ENCODE measurements at regions not wholly inside any gene's neighbourhood (a gene's known extent, or its start where the extent isn't known, plus 50 kb on each side); places are given as distances from the start of the nearest gene placed in this dataset.

DNA sequence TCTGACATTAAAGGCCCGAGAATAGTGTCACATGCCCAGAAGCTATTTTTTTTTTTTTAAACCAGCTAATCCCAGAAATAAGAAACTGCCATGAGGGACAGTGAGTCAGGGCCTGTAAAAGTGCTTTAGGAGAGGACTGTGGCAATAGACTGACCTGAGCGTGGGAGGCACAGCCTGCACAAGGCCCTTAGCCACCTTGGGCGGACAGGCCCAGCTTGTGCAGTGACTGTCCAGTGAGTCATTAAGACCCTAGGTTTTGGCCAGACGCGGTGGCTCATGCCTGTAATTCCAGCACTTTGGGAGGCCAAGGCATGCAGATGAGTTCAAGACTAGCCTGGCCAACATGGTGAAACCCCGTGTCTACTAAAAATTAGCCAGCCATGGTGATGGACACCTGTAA lies 343.0 kb upstream of the ZFHX3 start:
- CTCF ChIA-PET: interaction anchor here (1.4 kb wide), 1 partner anchor 16 kb away, joined by 3 read pairs; no protein-coding TSS in a partner anchor
- POLR2A ChIA-PET: no interaction called here
- TF ChIP-seq, protein P1, sequence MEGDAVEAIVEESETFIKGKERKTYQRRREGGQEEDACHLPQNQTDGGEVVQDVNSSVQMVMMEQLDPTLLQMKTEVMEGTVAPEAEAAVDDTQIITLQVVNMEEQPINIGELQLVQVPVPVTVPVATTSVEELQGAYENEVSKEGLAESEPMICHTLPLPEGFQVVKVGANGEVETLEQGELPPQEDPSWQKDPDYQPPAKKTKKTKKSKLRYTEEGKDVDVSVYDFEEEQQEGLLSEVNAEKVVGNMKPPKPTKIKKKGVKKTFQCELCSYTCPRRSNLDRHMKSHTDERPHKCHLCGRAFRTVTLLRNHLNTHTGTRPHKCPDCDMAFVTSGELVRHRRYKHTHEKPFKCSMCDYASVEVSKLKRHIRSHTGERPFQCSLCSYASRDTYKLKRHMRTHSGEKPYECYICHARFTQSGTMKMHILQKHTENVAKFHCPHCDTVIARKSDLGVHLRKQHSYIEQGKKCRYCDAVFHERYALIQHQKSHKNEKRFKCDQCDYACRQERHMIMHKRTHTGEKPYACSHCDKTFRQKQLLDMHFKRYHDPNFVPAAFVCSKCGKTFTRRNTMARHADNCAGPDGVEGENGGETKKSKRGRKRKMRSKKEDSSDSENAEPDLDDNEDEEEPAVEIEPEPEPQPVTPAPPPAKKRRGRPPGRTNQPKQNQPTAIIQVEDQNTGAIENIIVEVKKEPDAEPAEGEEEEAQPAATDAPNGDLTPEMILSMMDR (IDR thresholded peaks at IDR 0.05; ENCODE audit: control extremely low read depth, extremely low read depth, low read depth, missing control alignments): no peak
- DNase-seq (ENCODE audit: extremely low spot score): no peak

DNA sequence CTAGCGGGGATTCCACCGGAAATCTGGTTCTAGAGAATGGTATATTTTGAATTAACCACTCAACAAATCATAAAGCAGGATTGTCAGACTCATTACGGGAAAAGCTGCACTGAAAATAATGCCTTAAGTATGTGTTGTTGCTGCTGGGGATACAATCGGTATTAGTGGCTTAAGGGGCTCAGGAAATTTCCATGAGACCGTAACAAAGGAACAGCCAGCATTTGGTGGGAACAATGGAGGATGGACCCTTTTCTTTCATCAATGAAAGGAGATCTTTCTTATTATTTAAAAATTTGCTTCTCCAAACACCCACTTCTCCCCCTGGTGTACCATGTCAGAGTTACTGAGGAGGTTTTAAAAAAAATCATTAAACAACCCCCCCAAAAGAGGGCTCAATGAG lies 342.6 kb upstream of the ZFHX3 start:
- ChIA-PET CTCF (interaction anchor here (1.4 kb wide), 1 partner anchor 16 kb away, joined by 3 read pairs; no protein-coding TSS in a partner anchor), POLR2A (no interaction called here)
- TF ChIP-seq, protein P1 (IDR thresholded peaks at IDR 0.05; ENCODE audit: control extremely low read depth, extremely low read depth, low read depth, missing control alignments): no peak
- DNase-seq (ENCODE audit: extremely low spot score): no peak

DNA sequence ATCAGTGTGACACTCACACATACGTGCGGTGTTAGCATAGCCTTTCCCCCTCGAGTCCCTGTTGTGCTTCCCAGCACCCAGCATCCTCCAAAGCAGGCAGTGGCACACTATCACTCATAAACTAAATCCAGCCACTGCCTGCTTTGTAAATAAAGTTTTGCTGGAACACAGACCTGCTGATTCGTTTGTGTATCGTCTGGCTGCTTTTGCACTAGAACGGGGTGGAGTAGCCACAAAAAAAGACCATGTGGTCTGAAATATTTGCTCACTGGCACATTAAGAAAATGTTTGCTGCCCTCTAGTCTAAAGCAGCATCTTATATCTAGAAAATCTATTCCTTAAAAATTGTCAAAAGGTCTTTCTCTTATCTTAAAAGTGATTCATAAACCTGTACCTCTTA lies 341.2 kb upstream of the ZFHX3 start:
- DNase-seq (ENCODE audit: extremely low spot score): no peak
- CTCF ChIA-PET: no interaction called here
- TF ChIP-seq, protein P1 (IDR thresholded peaks at IDR 0.05; ENCODE audit: control extremely low read depth, extremely low read depth, low read depth, missing control alignments): no peak
- POLR2A ChIA-PET: no interaction called here

DNA sequence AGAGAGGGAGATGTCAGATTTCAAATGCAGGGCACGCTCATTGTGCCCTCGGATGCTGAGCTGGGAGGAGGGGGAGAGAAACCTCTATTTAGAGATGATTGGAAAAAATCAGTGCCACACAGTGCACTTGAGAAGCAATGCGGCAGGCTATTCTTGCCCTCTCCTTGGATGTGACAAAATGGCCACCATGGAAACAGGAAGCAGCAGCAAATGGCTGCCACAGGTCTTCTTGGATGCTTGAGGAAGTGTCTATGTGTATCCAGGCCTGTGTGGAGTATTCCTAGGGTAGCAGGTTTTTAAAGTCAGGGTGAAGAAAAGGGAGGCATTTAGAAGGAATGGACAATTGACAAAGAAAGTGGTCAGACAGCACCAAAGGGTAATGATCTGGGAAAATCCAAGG lies 340.1 kb upstream of the ZFHX3 start:
- POLR2A ChIA-PET: no interaction called here
- TF ChIP-seq, protein P1 (IDR thresholded peaks at IDR 0.05; ENCODE audit: control extremely low read depth, extremely low read depth, low read depth, missing control alignments): no peak
- DNase-seq (ENCODE audit: extremely low spot score): no peak
- CTCF ChIA-PET: no interaction called here

DNA sequence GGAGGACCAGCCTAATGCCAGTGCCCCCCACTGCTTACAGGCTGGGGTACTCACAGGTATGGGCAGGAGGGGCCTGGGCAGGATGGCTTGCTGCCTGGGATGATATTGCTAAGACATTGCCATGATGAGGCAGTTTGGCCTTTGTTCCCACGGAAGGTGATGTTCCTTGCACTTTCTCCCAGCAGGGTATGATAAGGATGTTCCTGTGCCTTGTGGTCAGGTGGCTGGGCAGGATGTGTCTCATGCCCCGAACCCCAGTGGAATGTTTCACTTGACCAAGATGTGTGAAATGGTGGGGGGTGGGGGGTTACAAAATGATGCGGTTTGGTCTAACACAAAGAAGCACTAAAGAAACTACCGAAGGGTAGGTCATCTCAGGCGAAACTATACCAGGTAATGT lies 337.8 kb upstream of the ZFHX3 start:
- no peak for DNase-seq (ENCODE audit: extremely low spot score)
- ChIA-PET CTCF (no interaction called here), POLR2A (no interaction called here)
- TF ChIP-seq, protein P1 (IDR thresholded peaks at IDR 0.05; ENCODE audit: control extremely low read depth, extremely low read depth, low read depth, missing control alignments): no peak

DNA sequence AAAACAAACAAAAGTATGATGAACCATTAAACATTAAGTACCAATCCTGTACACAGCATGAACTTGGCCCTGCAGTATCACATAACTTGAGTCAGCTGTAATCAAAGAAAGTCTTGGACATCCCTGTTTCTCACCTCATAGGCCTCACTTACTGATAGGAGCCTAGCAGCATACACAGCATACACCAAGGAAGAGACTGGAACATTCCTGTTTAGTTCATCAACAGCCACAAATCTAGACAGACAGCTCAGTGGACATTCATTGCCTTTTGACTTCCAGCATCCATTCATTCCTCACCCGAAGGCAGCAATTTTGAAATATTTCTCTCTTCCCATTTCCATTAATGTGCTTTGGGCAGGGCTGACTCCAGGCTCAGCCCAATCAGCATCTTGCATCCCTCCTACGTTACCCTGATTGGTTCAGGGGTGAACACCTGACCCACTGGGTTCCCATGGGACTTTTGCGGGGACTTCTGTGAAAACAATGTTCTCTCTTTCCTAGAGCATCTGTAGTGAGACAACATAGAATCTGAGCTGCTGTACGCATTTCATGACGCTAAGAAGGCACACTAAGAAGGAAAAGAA lies 336.7 kb upstream of the ZFHX3 start:
- ChIA-PET CTCF (no interaction called here), POLR2A (no interaction called here)
- DNase-seq (ENCODE audit: extremely low spot score): no peak
- TF ChIP-seq, protein P1 (IDR thresholded peaks at IDR 0.05; ENCODE audit: control extremely low read depth, extremely low read depth, low read depth, missing control alignments): no peak

DNA sequence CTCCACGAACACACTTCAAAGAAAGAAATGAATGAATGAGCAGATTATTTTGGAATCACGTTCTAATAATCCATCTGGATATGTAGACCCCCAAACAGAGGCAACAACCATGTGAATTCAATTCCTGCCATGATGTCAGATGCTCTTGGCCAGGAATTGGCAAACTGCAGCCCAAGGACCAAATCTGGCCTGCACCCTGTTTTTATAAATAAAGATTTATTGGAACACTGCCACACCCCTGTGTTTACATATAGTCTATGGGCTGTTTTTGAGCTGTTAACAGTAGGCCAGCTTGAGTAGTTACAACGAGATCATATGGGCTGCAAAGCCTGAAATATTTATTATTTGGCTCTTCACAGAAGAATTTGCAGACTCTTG lies 336.0 kb upstream of the ZFHX3 start:
- TF ChIP-seq, protein P1 (IDR thresholded peaks at IDR 0.05; ENCODE audit: control extremely low read depth, extremely low read depth, low read depth, missing control alignments): no peak
- ChIA-PET CTCF (no interaction called here), POLR2A (no interaction called here)
- DNase-seq (ENCODE audit: extremely low spot score): no peak

All from GM10248 (cell line).